CD8-positive, alpha-beta memory T cell (primary cell): ENCODE measurements at regions not wholly inside any gene's neighbourhood (a gene's known extent, or its start where the extent isn't known, plus 50 kb on each side); places are given as distances from the start of the nearest gene placed in this dataset.

Source experiments
- CTCF ChIA-PET: fragments of 350-600 bp; sonication (Branson Sonifier 250); formaldehyde crosslinking; loops from one replicate; lab custom pipeline; 2021; ENCODE audit warnings: antibody characterized with exemption; lab: Charles Lee
- POLR2A ChIA-PET: fragments of 350-600 bp; sonication (Branson Sonifier 250); formaldehyde crosslinking; loops from one replicate; lab custom pipeline; 2021; ENCODE audit warnings: antibody characterized with exemption; lab: Charles Lee
- DNase-seq, 5 donors: peaks; one replicate each; pipeline versions ENCODE4 v3.0.0 to v3.0.0-alpha.2; 2020 to 2022; ENCODE audit warnings: mixed read lengths in 1 of 5
- H3K27ac ChIP-seq: one replicate; pipeline ENCODE4 v1.7.0; 2013; ENCODE audit warnings: low read depth, mild to moderate bottlenecking, low read length, moderate library complexity
- H3K27me3 ChIP-seq: 2 replicates; pipeline ENCODE4 v1.7.0; 2013; ENCODE audit warnings: low read length, mild to moderate bottlenecking; ENCODE audit not compliant: insufficient read depth, poor library complexity, severe bottlenecking
- H3K36me3 ChIP-seq: 2 replicates; pipeline ENCODE4 v1.7.0; 2013; ENCODE audit warnings: mild to moderate bottlenecking, low read length, moderate library complexity; ENCODE audit not compliant: insufficient read depth
- H3K4me1 ChIP-seq: 2 replicates; pipeline ENCODE4 v1.7.0; 2013; ENCODE audit warnings: mild to moderate bottlenecking, low read length, moderate library complexity; ENCODE audit not compliant: insufficient read depth
- H3K4me3 ChIP-seq: 2 replicates; pipeline ENCODE4 v1.7.0; 2013; ENCODE audit warnings: mild to moderate bottlenecking, low read length
- H3K9me3 ChIP-seq: 2 replicates; pipeline ENCODE4 v1.7.0; 2013; ENCODE audit warnings: mild to moderate bottlenecking, low read length
- H3K27ac Mint-ChIP-seq, 8 donors: one replicate each; pipeline ENCODE4 v1.8.0; 2020 to 2021; ENCODE audit warnings: mixed read lengths in 8 of 8, mild to moderate bottlenecking in 6 of 8, inconsistent platforms in 3 of 8, moderate library complexity in 3 of 8
- H3K27me3 Mint-ChIP-seq, 2 donors: one replicate each; pipeline ENCODE4 v1.8.0; 2020 to 2021; ENCODE audit warnings: mixed read lengths in 2 of 2, mild to moderate bottlenecking in 1 of 2, moderate library complexity in 1 of 2
- H3K36me3 Mint-ChIP-seq, 3 donors: one replicate each; pipeline ENCODE4 v1.8.0; 2020 to 2021; ENCODE audit warnings: mixed read lengths in 3 of 3, inconsistent platforms in 1 of 3, mild to moderate bottlenecking in 1 of 3
- H3K4me1 Mint-ChIP-seq, 3 donors: one replicate each; pipeline ENCODE4 v1.8.0; 2020 to 2021; ENCODE audit warnings: mixed read lengths in 3 of 3, inconsistent platforms in 1 of 3, mild to moderate bottlenecking in 1 of 3
- H3K4me3 Mint-ChIP-seq, 7 donors: one replicate each; pipeline ENCODE4 v1.8.0; 2020 to 2021; ENCODE audit warnings: mixed read lengths in 7 of 7, mild to moderate bottlenecking in 6 of 7, moderate library complexity in 4 of 7, inconsistent platforms in 2 of 7
- H3K9me3 Mint-ChIP-seq, 5 donors: one replicate each; pipeline ENCODE4 v1.8.0; 2020 to 2022; ENCODE audit warnings: mixed read lengths in 5 of 5, mild to moderate bottlenecking in 3 of 5, moderate library complexity in 2 of 5, inconsistent platforms in 1 of 5

GRCh38 chr6:15716889-15717288, 54.1 kb upstream of the DTNBP1 start:
- H3K4me1 Mint-ChIP-seq = no peaks in the 10 kb centered on the region
- no peak overlapping the region for H3K4me3 ChIP-seq
- ChIA-PET POLR2A (no interaction called here), CTCF (no interaction called here)
- DNase-seq = no peak
- no peaks in the 10 kb centered on the region for H3K4me1 ChIP-seq
- H3K9me3 Mint-ChIP-seq = peaks cover 0 to 7% (median 2%) of the 10 kb centered on the region in 5 donors
- no peaks in the 10 kb centered on the region for H3K36me3 ChIP-seq
- no peak overlapping the region for H3K4me3 Mint-ChIP-seq
- H3K36me3 Mint-ChIP-seq = no peaks in the 10 kb centered on the region
- H3K27me3 ChIP-seq = no peaks in the 10 kb centered on the region
- peaks cover 9 to 21% of the 10 kb centered on the region in 2 donors for H3K27me3 Mint-ChIP-seq
- H3K9me3 ChIP-seq = no peaks in the 10 kb centered on the region
- H3K27ac Mint-ChIP-seq = no peak overlapping the region
- H3K27ac ChIP-seq = no peak overlapping the region

GRCh38 chr6:15715851-15716250, 53.0 kb upstream of the DTNBP1 start:
- POLR2A ChIA-PET = no interaction called here
- CTCF ChIA-PET = no interaction called here

GRCh38 chr6:15715060-15715459, 52.2 kb upstream of the DTNBP1 start:
- H3K27me3 Mint-ChIP-seq = peaks cover 9 to 16% of the 10 kb centered on the region in 2 donors
- peaks cover 0 to 5% (median 2%) of the 10 kb centered on the region in 5 donors for H3K9me3 Mint-ChIP-seq
- no peaks in the 10 kb centered on the region for H3K36me3 Mint-ChIP-seq
- no peak overlapping the region for H3K27ac ChIP-seq
- H3K9me3 ChIP-seq = no peaks in the 10 kb centered on the region
- POLR2A ChIA-PET = no interaction called here
- peak overlapping the region in 1 of 8 donors; percentile 6 for H3K27ac Mint-ChIP-seq
- H3K4me1 ChIP-seq = no peaks in the 10 kb centered on the region
- no peaks in the 10 kb centered on the region for H3K36me3 ChIP-seq
- H3K4me3 Mint-ChIP-seq = no peak overlapping the region
- CTCF ChIA-PET = no interaction called here
- H3K4me3 ChIP-seq = no peak overlapping the region
- H3K27me3 ChIP-seq = no peaks in the 10 kb centered on the region
- H3K4me1 Mint-ChIP-seq = no peaks in the 10 kb centered on the region
- no peak for DNase-seq

More at GRCh38 chr6:15715851-15716250, 53.0 kb upstream of the DTNBP1 start:
- no peaks in the 10 kb centered on the region for H3K27me3 ChIP-seq
- H3K36me3 ChIP-seq = no peaks in the 10 kb centered on the region
- H3K4me3 Mint-ChIP-seq = no peak overlapping the region
- H3K27me3 Mint-ChIP-seq = peaks cover 9 to 21% of the 10 kb centered on the region in 2 donors
- H3K4me1 Mint-ChIP-seq = no peaks in the 10 kb centered on the region
- no peaks in the 10 kb centered on the region for H3K36me3 Mint-ChIP-seq
- no peak overlapping the region for H3K27ac Mint-ChIP-seq
- peaks cover 0 to 7% (median 2%) of the 10 kb centered on the region in 5 donors for H3K9me3 Mint-ChIP-seq
- no peak overlapping the region for H3K27ac ChIP-seq
- no peak overlapping the region for H3K4me3 ChIP-seq
- no peaks in the 10 kb centered on the region for H3K4me1 ChIP-seq
- H3K9me3 ChIP-seq = no peaks in the 10 kb centered on the region
- DNase-seq = no peak

DNA sequence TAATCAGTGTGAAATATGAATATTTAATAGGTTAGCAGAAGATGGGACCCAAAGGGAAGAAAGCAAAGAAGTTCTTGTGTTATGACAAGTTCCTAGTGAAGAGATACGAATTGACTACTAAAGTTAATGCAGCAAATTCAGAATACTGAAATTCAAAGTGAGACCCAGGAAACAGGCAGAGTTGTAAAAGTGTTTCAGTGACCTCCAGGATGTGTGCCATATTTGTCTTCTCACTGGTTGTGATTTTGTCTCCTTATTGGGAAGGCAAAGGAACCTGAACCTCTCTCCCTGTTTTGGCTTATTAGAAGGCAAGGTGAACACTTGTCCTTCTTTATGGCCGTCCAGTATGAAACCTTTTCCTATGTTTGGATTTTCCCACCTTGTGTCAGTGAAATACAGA, 51.8 kb upstream of the DTNBP1 start:
- Histone ChIP-seq H3K4me1 (no peaks in the 10 kb centered on the region), H3K27me3 (no peaks in the 10 kb centered on the region), H3K36me3 (no peaks in the 10 kb centered on the region), H3K9me3 (no peaks in the 10 kb centered on the region), H3K4me3 (no peak overlapping the region), H3K27ac (no peak overlapping the region)
- H3K27ac Mint-ChIP-seq = no peak overlapping the region
- peaks cover 9 to 13% of the 10 kb centered on the region in 2 donors for H3K27me3 Mint-ChIP-seq
- H3K4me1 Mint-ChIP-seq = no peaks in the 10 kb centered on the region
- DNase-seq = no peak
- H3K9me3 Mint-ChIP-seq = peaks cover 0 to 5% (median under 1%) of the 10 kb centered on the region in 5 donors
- H3K36me3 Mint-ChIP-seq = no peaks in the 10 kb centered on the region
- ChIA-PET POLR2A (no interaction called here), CTCF (no interaction called here)
- no peak overlapping the region for H3K4me3 Mint-ChIP-seq

GRCh38 chr6:15713325-15713724, 50.5 kb upstream of the DTNBP1 start:
- ChIA-PET CTCF (no interaction called here), POLR2A (no interaction called here)
- no peaks in the 10 kb centered on the region for H3K36me3 ChIP-seq
- H3K4me1 ChIP-seq = no peaks in the 10 kb centered on the region
- no peaks in the 10 kb centered on the region for H3K27me3 ChIP-seq
- H3K27ac ChIP-seq = no peak overlapping the region
- no peak overlapping the region for H3K27ac Mint-ChIP-seq
- H3K9me3 Mint-ChIP-seq = peaks cover 0 to 5% (median 0%) of the 10 kb centered on the region in 5 donors
- DNase-seq = no peak
- no peak overlapping the region for H3K4me3 Mint-ChIP-seq
- H3K9me3 ChIP-seq = no peaks in the 10 kb centered on the region
- peaks cover 9% of the 10 kb centered on the region in 2 donors for H3K27me3 Mint-ChIP-seq
- H3K4me1 Mint-ChIP-seq = no peaks in the 10 kb centered on the region
- H3K4me3 ChIP-seq = no peak overlapping the region
- no peaks in the 10 kb centered on the region for H3K36me3 Mint-ChIP-seq

DNA sequence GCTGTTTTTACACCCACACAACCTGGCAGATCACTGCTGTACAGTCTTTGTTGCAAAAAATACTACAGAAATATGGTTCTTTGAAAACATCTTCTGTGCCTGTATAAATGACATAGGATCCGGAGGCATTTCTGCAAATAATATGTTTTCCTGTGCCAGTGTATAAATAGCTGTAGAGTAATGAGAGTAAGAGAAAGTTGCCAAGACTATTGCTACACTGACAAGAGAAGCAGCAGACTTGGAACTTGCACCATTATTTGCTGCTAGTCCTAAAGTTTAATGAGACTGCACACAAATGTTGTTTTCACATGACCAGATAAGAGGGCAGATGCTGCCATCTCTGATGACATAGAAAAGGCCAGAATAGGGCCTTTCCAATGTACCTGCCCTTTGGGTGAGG, 50.0 kb upstream of the DTNBP1 start:
- Histone ChIP-seq H3K4me1 (no peaks in the 10 kb centered on the region), H3K36me3 (no peaks in the 10 kb centered on the region), H3K4me3 (no peak overlapping the region), H3K27me3 (no peaks in the 10 kb centered on the region), H3K27ac (no peak overlapping the region), H3K9me3 (no peaks in the 10 kb centered on the region)
- CTCF ChIA-PET = no interaction called here
- no peak for DNase-seq
- Mint-ChIP-seq H3K27me3 (peaks cover 9% of the 10 kb centered on the region in 2 donors), H3K36me3 (no peaks in the 10 kb centered on the region), H3K4me3 (no peak overlapping the region), H3K4me1 (no peaks in the 10 kb centered on the region), H3K27ac (no peak overlapping the region), H3K9me3 (peaks cover 0 to 5% (median 0%) of the 10 kb centered on the region in 5 donors)
- POLR2A ChIA-PET = no interaction called here
